VCaP (cell line): ENCODE measurements at regions not wholly inside any gene's neighbourhood (a gene's known extent, or its start where the extent isn't known, plus 50 kb on each side); places are given as distances from the start of the nearest gene placed in this dataset.

Experiments
- H3K27ac ChIP-seq: fragments of 450-650 bp; 2 replicates; pipeline ENCODE4 v1.5.1; 2017
- TF ChIP-seq, protein P1 (sequence below): fragments of 450-650 bp; conservative IDR thresholded peaks from 2 replicates; pipeline ENCODE4 v1.5.1; 2017; ENCODE audit warnings: mild to moderate bottlenecking, moderate library complexity

- TF ChIP-seq, protein P1, sequence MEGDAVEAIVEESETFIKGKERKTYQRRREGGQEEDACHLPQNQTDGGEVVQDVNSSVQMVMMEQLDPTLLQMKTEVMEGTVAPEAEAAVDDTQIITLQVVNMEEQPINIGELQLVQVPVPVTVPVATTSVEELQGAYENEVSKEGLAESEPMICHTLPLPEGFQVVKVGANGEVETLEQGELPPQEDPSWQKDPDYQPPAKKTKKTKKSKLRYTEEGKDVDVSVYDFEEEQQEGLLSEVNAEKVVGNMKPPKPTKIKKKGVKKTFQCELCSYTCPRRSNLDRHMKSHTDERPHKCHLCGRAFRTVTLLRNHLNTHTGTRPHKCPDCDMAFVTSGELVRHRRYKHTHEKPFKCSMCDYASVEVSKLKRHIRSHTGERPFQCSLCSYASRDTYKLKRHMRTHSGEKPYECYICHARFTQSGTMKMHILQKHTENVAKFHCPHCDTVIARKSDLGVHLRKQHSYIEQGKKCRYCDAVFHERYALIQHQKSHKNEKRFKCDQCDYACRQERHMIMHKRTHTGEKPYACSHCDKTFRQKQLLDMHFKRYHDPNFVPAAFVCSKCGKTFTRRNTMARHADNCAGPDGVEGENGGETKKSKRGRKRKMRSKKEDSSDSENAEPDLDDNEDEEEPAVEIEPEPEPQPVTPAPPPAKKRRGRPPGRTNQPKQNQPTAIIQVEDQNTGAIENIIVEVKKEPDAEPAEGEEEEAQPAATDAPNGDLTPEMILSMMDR, result no peak
These were observed 102.7 kb upstream of the BCL2L14 start for GRCh38 chr12:11968048-11968383.

GRCh38 chr12:11968516-11968915, 102.2 kb upstream of the BCL2L14 start:
- TF ChIP-seq, protein P1, result no peak
- H3K27ac ChIP-seq, result no peak overlapping the region

More at GRCh38 chr12:11968048-11968383, 102.7 kb upstream of the BCL2L14 start:
- no peak overlapping the region for H3K27ac ChIP-seq

- H3K27ac ChIP-seq, result no peak overlapping the region
- TF ChIP-seq, protein P1, result no peak
These were observed 101.1 kb upstream of the BCL2L14 start for GRCh38 chr12:11969437-11970154.

- H3K27ac ChIP-seq, result no peak overlapping the region
- TF ChIP-seq, protein P1, result no peak
These were observed 100.6 kb upstream of the BCL2L14 start for GRCh38 chr12:11970155-11970520.

- TF ChIP-seq, protein P1, result no peak
- no peak overlapping the region for H3K27ac ChIP-seq
These were observed 97.3 kb upstream of the BCL2L14 start for GRCh38 chr12:11973396-11973795.

- TF ChIP-seq, protein P1, result no peak
- no peak overlapping the region for H3K27ac ChIP-seq
These were observed 94.7 kb upstream of the BCL2L14 start for GRCh38 chr12:11976005-11976404.

DNA sequence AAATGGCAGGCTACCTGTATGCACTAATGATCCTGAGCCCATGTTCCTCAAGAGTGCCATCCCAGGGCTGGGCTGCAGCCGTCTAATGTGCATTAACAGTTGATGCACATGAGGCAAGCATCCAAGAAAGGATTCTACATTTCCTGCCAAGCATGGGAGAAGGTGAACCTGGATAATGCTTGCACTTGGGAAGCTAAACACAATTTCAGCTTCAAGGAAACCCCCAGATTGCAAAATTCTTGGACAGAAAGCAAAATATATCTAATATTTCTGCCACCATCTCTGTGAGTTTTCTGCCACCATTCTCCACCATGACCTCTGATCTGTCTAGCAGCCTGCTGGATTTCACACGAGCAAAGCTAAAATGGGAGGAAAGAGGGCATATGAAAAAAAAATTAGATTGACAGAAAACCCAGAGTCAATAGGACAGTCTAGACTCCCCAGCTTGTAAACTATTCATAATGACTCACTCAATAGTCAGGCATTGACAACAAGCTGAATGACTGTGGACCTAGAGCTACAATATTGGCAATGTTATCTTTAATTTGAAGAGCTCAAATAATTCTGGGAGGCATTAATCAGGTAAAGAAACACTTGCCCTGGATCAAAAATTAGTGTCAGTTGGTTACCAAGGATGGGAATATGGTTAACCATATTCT, 91.9 kb upstream of the BCL2L14 start:
- TF ChIP-seq, protein P1, result no peak
- H3K27ac ChIP-seq, result no peak overlapping the region
